H9 (cell line): ENCODE measurements at regions not wholly inside any gene's neighbourhood (a gene's known extent, or its start where the extent isn't known, plus 50 kb on each side); places are given as distances from the start of the nearest gene placed in this dataset.

Experiments used
- DNase-seq: peaks from one replicate; pipeline ENCODE4 v3.0.0-alpha.2; 2017
- H2AFZ ChIP-seq: one replicate; pipeline ENCODE4 v1.6.1; 2013; ENCODE audit warnings: mild to moderate bottlenecking, low read length, control low read depth, moderate library complexity
- H2AK5ac ChIP-seq: 2 replicates; pipeline ENCODE4 v1.6.1; 2013; ENCODE audit warnings: low read length, control low read depth, mixed read lengths; ENCODE audit not compliant: insufficient read length
- H2BK120ac ChIP-seq: one replicate; pipeline ENCODE4 v1.6.1; 2013; ENCODE audit warnings: low read depth, mild to moderate bottlenecking, low read length, control low read depth, inconsistent platforms; ENCODE audit not compliant: poor library complexity, severe bottlenecking
- H2BK12ac ChIP-seq: 2 replicates; pipeline ENCODE4 v1.6.1; 2013; ENCODE audit warnings: low read length, control low read depth, mixed read lengths, low read depth; ENCODE audit not compliant: insufficient read length
- H2BK15ac ChIP-seq: 2 replicates; pipeline ENCODE4 v1.6.1; 2013; ENCODE audit warnings: low read depth, low read length, control low read depth
- H2BK20ac ChIP-seq: one replicate; pipeline ENCODE4 v1.6.1; 2013; ENCODE audit warnings: low read depth, mild to moderate bottlenecking, low read length, control low read depth, inconsistent platforms; ENCODE audit not compliant: poor library complexity, severe bottlenecking
- H2BK5ac ChIP-seq: 2 replicates; pipeline ENCODE4 v1.6.1; 2013; ENCODE audit warnings: low read length, control low read depth, mixed read lengths; ENCODE audit not compliant: insufficient read length
- H3K14ac ChIP-seq: 2 replicates; pipeline ENCODE4 v1.6.1; 2013; ENCODE audit warnings: low read length, control low read depth; ENCODE audit not compliant: insufficient read depth
- H3K18ac ChIP-seq: 2 replicates; pipeline ENCODE4 v1.6.1; 2013; ENCODE audit warnings: low read depth, mild to moderate bottlenecking, mixed read lengths, low read length, control low read depth; ENCODE audit not compliant: insufficient read length
- H3K23ac ChIP-seq: 2 replicates; pipeline ENCODE4 v1.6.1; 2013; ENCODE audit warnings: low read length, control low read depth, mixed read lengths, low read depth; ENCODE audit not compliant: insufficient read length
- H3K23me2 ChIP-seq: 2 replicates; pipeline ENCODE4 v1.6.1; 2013; ENCODE audit warnings: low read depth, mild to moderate bottlenecking, mixed read lengths, low read length, control low read depth; ENCODE audit not compliant: insufficient read length, poor library complexity, severe bottlenecking
- H3K27ac ChIP-seq: 2 replicates; pipeline ENCODE4 v1.5.1; 2013; ENCODE audit warnings: low read length, control low read depth, mixed read lengths, low read depth; ENCODE audit not compliant: insufficient read length
- H3K27me3 ChIP-seq: 2 replicates; pipeline ENCODE4 v1.6.1; 2013; ENCODE audit warnings: low read length, control low read depth, inconsistent platforms; ENCODE audit not compliant: insufficient read depth
- H3K4ac ChIP-seq: 2 replicates; pipeline ENCODE4 v1.6.1; 2013; ENCODE audit warnings: low read depth, mild to moderate bottlenecking, control low read depth, inconsistent platforms, low read length, moderate library complexity
- H3K4me1 ChIP-seq: 2 replicates; pipeline ENCODE4 v1.6.1; 2013; ENCODE audit warnings: low read length, control low read depth, inconsistent platforms; ENCODE audit not compliant: insufficient read depth
- H3K4me2 ChIP-seq: 2 replicates; pipeline ENCODE4 v1.6.1; 2013; ENCODE audit warnings: low read length, control low read depth, mixed read lengths; ENCODE audit not compliant: insufficient read length, insufficient read depth
- H3K56ac ChIP-seq: 2 replicates; pipeline ENCODE4 v1.6.1; 2013; ENCODE audit warnings: low read depth, mild to moderate bottlenecking, mixed read lengths, low read length, control low read depth; ENCODE audit not compliant: insufficient read length
- H3K79me1 ChIP-seq: 2 replicates; pipeline ENCODE4 v1.6.1; 2013; ENCODE audit warnings: low read depth, mild to moderate bottlenecking, moderate library complexity, low read length, control low read depth, inconsistent platforms; ENCODE audit not compliant: insufficient read depth, poor library complexity, severe bottlenecking
- H3K79me2 ChIP-seq: 2 replicates; pipeline ENCODE4 v1.6.1; 2013; ENCODE audit warnings: low read length, control low read depth, inconsistent platforms; ENCODE audit not compliant: insufficient read depth
- H3K9ac ChIP-seq: 2 replicates; pipeline ENCODE4 v1.6.1; 2013; ENCODE audit warnings: low read length, control low read depth, mixed read lengths; ENCODE audit not compliant: insufficient read length; ENCODE audit errors: extremely low read depth
- H3K9me3 ChIP-seq: one replicate; pipeline ENCODE4 v1.6.1; 2013; ENCODE audit warnings: low read depth, low read length, inconsistent platforms; ENCODE audit not compliant: control insufficient read depth
- H3T11ph ChIP-seq: one replicate; pipeline ENCODE4 v1.6.1; 2013; ENCODE audit warnings: mild to moderate bottlenecking, low read length, control low read depth, inconsistent platforms
- H4K20me1 ChIP-seq: one replicate; pipeline ENCODE4 v1.6.1; 2013; ENCODE audit not compliant: control insufficient read depth, insufficient read length, insufficient read depth
- H4K5ac ChIP-seq: 2 replicates; pipeline ENCODE4 v1.6.1; 2013; ENCODE audit warnings: low read depth, mild to moderate bottlenecking, mixed read lengths, low read length, control low read depth; ENCODE audit not compliant: insufficient read length
- H4K8ac ChIP-seq: replicated peaks from 2 replicates; pipeline ENCODE4 v1.6.1; 2013; ENCODE audit warnings: low read length, control low read depth, mixed read lengths, low read depth; ENCODE audit not compliant: insufficient read length
- H4K91ac ChIP-seq: 2 replicates; pipeline ENCODE4 v1.6.1; 2013; ENCODE audit warnings: low read depth, mild to moderate bottlenecking, moderate library complexity, mixed read lengths, low read length, control low read depth; ENCODE audit not compliant: insufficient read length
- H3K27ac Mint-ChIP-seq, 3 experiments: 2 replicates in 2 of 3; 3 replicates in 1 of 3; pipeline ENCODE4 v1.8.0; 2020 to 2021; ENCODE audit warnings: mixed read lengths in 3 of 3, mild to moderate bottlenecking in 1 of 3, moderate library complexity in 1 of 3
- H3K27me3 Mint-ChIP-seq: 2 replicates; pipeline ENCODE4 v1.8.0; 2021; ENCODE audit warnings: low read depth, mild to moderate bottlenecking, moderate library complexity, mixed read lengths
- H3K36me3 Mint-ChIP-seq, 3 experiments: 2 replicates in 2 of 3; 3 replicates in 1 of 3; pipeline ENCODE4 v1.8.0; 2020 to 2021; ENCODE audit warnings: low read depth in 3 of 3, mixed read lengths in 3 of 3; ENCODE audit not compliant: insufficient read depth in 1 of 3
- H3K4me1 Mint-ChIP-seq, 2 experiments: 2 replicates each; pipeline ENCODE4 v1.8.0; 2020; ENCODE audit warnings: mixed read lengths in 2 of 2
- H3K4me3 Mint-ChIP-seq, 2 experiments: 2 replicates in 1 of 2; 3 replicates in 1 of 2; pipeline ENCODE4 v1.8.0; 2020 to 2021; ENCODE audit warnings: mild to moderate bottlenecking in 2 of 2, mixed read lengths in 2 of 2, moderate library complexity in 1 of 2
- H3K9me3 Mint-ChIP-seq, 2 experiments: 2 replicates in 1 of 2; 3 replicates in 1 of 2; pipeline ENCODE4 v1.8.0; 2020; ENCODE audit warnings: mild to moderate bottlenecking in 2 of 2, mixed read lengths in 2 of 2, moderate library complexity in 1 of 2
- WGBS: extraction: QIAGEN DNeasy Blood & Tissue Kit; methylation state at CpG from one replicate; pipeline ENCODE4 v1.1.7; 2013; ENCODE audit warnings: missing lambda C conversion rate, low lambda C conversion rate, mixed read lengths; ENCODE audit not compliant: insufficient read length; ENCODE audit errors: extremely low coverage; 5-methylcytosine and 5-hydroxymethylcytosine counted together
- TF ChIP-seq, protein P1 (sequence below): fragments of 200-600 bp; sonication (generic); conservative IDR thresholded peaks from 3 replicates; pipeline ENCODE4 v1.8.0; 2021; ENCODE audit warnings: antibody characterized with exemption, mild to moderate bottlenecking

DNA sequence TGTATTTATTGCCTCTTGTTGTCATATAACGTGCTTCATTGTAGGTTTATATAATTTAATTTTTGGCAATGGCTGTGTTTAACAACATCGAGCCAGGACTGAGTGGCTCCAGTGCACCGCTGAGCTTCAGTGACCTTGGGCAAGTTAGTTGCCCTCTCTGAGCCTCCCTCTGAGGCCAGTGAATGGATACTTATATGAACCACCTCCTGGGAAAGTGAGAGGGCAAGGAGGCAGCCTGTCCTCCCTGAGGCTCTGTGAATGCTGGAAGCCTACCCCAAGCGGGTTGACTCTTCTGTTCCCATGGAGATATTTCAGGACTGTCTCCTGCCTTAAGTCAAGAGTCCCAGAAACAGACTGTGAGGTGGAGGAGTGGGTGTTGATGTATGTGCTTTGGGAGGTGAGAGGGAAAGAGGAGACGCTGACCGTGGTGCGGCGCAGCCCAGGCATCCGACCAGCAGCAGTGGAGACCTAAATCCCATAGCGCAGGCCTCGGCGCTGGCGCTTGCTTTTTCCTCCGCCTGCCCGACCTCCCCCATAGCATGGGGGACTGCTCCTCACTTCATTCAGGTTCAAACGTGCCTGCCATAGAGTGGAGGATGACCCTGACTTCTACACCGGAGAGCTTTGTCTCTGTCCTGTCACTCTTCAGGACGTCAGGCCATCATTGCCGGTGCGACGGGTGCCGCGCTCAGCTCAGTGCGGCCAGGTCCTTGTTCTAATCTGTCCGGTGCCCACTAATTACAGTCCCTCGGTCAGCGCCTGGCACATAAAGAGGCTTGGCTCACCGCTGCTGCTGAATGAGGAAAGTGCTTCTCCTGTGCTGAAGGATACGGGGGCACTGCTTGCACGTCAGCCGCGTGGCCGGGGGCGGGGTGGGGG, 167.3 kb upstream of the HS6ST1 start:
- Histone ChIP-seq H3K14ac (no peak overlapping the region), H4K91ac (no peak overlapping the region), H3K4me2 (no peak overlapping the region), H3K4ac (no peak overlapping the region), H2BK5ac (no peak overlapping the region), H3K79me2 (no peaks in the 10 kb centered on the region), H3K56ac (no peak overlapping the region), H3K27me3 (no peaks in the 10 kb centered on the region), H2BK12ac (no peak overlapping the region), H3K4me1 (peaks cover 6% of the 10 kb centered on the region; the same call in 1 of the 2 replicates), H3K9me3 (no peaks in the 10 kb centered on the region), H2BK15ac (no peak overlapping the region), H4K8ac (no peak overlapping the region), H2AK5ac (no peak overlapping the region), H4K20me1 (no peaks in the 10 kb centered on the region), H3K27ac (no peak overlapping the region), H2BK20ac (no peak overlapping the region), H3K23me2 (no peaks in the 10 kb centered on the region), H2BK120ac (no peak overlapping the region), H3K79me1 (no peaks in the 10 kb centered on the region), H3K23ac (no peak overlapping the region), H3T11ph (no peak overlapping the region), H3K18ac (no peak overlapping the region), H4K5ac (no peak overlapping the region), H3K9ac (no peak overlapping the region), H2AFZ (no peak overlapping the region)
- H3K27ac Mint-ChIP-seq, result no peak overlapping the region
- WGBS, result no CpG with 5 or more reads among the region's 34 CpGs
- peaks cover 3% of the 10 kb centered on the region; the same call in 1 of the 2 replicates for H3K27me3 Mint-ChIP-seq
- TF ChIP-seq, protein P1, sequence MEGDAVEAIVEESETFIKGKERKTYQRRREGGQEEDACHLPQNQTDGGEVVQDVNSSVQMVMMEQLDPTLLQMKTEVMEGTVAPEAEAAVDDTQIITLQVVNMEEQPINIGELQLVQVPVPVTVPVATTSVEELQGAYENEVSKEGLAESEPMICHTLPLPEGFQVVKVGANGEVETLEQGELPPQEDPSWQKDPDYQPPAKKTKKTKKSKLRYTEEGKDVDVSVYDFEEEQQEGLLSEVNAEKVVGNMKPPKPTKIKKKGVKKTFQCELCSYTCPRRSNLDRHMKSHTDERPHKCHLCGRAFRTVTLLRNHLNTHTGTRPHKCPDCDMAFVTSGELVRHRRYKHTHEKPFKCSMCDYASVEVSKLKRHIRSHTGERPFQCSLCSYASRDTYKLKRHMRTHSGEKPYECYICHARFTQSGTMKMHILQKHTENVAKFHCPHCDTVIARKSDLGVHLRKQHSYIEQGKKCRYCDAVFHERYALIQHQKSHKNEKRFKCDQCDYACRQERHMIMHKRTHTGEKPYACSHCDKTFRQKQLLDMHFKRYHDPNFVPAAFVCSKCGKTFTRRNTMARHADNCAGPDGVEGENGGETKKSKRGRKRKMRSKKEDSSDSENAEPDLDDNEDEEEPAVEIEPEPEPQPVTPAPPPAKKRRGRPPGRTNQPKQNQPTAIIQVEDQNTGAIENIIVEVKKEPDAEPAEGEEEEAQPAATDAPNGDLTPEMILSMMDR, result no peak
- H3K36me3 Mint-ChIP-seq, result 0 out of 7 replicates have a peak, but pooled peaks cover 0 to 6% (median 0%) of the 10 kb centered on the region in 3 experiments
- peaks cover 39 to 44% of the 10 kb centered on the region in 2 experiments for H3K4me1 Mint-ChIP-seq
- H3K9me3 Mint-ChIP-seq, result no peaks in the 10 kb centered on the region
- no peak overlapping the region for H3K4me3 Mint-ChIP-seq
- DNase-seq, result peak; percentile 31
